HUES6 (cell line): ENCODE measurements at regions not wholly inside any gene's neighbourhood (a gene's known extent, or its start where the extent isn't known, plus 50 kb on each side); places are given as distances from the start of the nearest gene placed in this dataset.

Source experiments
- H3K27ac ChIP-seq: 2 replicates; pipeline ENCODE4 v1.7.0; 2013; ENCODE audit warnings: low read depth, mild to moderate bottlenecking, low read length, inconsistent platforms
- H3K27me3 ChIP-seq: 2 replicates; pipeline ENCODE4 v1.6.1; 2013; ENCODE audit warnings: low read length; ENCODE audit not compliant: control insufficient read depth, insufficient read depth
- H3K36me3 ChIP-seq: 2 replicates; pipeline ENCODE4 v1.6.1; 2013; ENCODE audit warnings: low read length; ENCODE audit not compliant: control insufficient read depth, insufficient read depth
- H3K4me1 ChIP-seq: 2 replicates; pipeline ENCODE4 v1.6.1; 2013; ENCODE audit warnings: low read length; ENCODE audit not compliant: control insufficient read depth, insufficient read depth
- H3K4me3 ChIP-seq: 2 replicates; pipeline ENCODE4 v1.5.1; 2013; ENCODE audit warnings: low read depth, low read length
- H3K9ac ChIP-seq: one replicate; pipeline ENCODE4 v1.6.1; 2013; ENCODE audit warnings: mild to moderate bottlenecking, low read length
- H3K9me3 ChIP-seq: 2 replicates; pipeline ENCODE4 v1.6.1; 2013; ENCODE audit warnings: low read depth, low read length; ENCODE audit not compliant: control insufficient read depth, insufficient read depth

GRCh38 chr4:160848901-160849760 is 1314.7 kb downstream of the FSTL5 start:
- Histone ChIP-seq H3K9ac (no peak overlapping the region), H3K9me3 (no peaks in the 10 kb centered on the region), H3K27ac (no peak overlapping the region), H3K4me1 (no peaks in the 10 kb centered on the region), H3K4me3 (no peak overlapping the region), H3K27me3 (no peaks in the 10 kb centered on the region), H3K36me3 (no peaks in the 10 kb centered on the region)

DNA sequence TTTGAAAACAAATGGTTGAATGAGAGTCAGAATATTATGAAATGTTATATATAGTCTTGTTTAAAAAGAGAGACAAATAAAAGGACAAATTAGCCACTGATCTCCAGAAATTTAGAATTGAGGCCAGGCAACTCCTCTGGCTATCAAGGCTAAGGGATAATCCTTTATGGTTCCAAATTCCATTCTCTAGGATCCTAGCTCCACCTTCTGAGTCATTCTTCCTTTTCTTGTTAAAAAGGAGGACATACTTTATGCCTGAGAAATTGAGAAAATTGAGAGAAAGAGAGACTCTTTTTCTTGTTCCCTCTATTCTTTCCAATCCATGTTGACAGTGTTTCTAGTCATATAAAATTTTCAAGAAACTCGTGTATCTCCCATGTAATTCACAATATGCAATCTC is 1299.5 kb downstream of the FSTL5 start:
- no peaks in the 10 kb centered on the region for H3K36me3 ChIP-seq
- H3K4me3 ChIP-seq: no peak overlapping the region

GRCh38 chr4:160869899-160870298 is 1293.9 kb downstream of the FSTL5 start:
- Histone ChIP-seq H3K9ac (no peak overlapping the region), H3K9me3 (no peaks in the 10 kb centered on the region), H3K27ac (no peak overlapping the region), H3K4me3 (no peak overlapping the region), H3K27me3 (no peaks in the 10 kb centered on the region), H3K36me3 (no peaks in the 10 kb centered on the region), H3K4me1 (no peaks in the 10 kb centered on the region)

More for the DNA sequence above, 1299.5 kb downstream of the FSTL5 start:
- H3K4me1 ChIP-seq: no peaks in the 10 kb centered on the region
- H3K9me3 ChIP-seq: no peaks in the 10 kb centered on the region
- H3K27ac ChIP-seq: no peak overlapping the region
- H3K9ac ChIP-seq: no peak overlapping the region
- H3K27me3 ChIP-seq: no peaks in the 10 kb centered on the region

DNA sequence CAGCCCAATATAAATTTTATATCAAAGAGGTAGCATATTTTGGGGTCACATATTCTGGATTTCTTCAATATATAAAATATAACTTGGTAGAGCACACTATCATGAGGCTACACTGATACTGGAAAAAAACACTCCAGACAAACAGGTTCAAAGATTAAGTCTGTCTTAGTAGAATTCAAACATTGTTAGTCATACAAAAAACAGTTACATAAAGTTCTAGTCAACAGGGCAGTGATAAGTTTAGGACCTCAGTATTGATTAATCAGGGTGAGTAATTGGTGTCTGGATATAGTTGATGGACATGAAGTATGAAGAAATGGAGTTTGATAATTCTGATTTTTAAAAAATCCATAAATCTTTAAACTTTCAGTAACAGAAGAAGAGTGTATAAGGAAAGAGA is 1291.3 kb downstream of the FSTL5 start:
- Histone ChIP-seq H3K4me3 (no peak overlapping the region), H3K27me3 (no peaks in the 10 kb centered on the region), H3K4me1 (no peaks in the 10 kb centered on the region), H3K9ac (no peak overlapping the region), H3K36me3 (no peaks in the 10 kb centered on the region), H3K27ac (no peak overlapping the region), H3K9me3 (no peaks in the 10 kb centered on the region)

DNA sequence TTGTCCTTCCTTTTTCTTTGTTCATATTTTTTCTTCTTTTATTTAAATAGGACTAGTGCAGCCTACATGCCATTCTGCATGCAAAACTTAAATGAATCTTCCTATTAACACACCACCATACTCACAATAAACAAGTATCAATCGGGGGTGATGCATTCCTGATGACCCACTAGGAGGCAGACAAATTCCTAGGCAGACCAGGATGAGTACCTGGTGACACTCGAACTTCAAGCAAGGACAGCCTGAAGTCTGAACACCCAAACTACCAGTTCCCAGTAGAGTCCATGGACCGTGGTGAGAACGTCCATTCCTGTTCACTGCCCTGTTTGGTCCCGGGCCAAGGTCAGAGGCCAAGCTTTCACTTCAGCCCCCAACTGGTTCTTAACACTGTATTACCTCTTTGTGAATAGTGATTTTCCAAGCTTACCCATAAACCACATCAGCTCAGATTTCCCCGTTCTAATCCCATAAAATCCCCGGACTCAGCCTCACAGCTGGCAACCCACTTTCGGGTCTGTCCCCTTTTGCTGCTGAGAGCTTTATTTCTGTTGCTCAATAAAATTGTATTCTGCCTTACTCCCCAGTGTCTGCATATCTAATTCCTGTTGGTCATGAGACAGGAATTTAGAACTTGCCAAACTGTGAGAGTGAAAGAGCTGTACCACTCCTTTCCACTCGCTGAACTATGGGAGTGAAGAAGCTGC is 1286.6 kb downstream of the FSTL5 start:
- Histone ChIP-seq H3K4me1 (no peaks in the 10 kb centered on the region), H3K36me3 (no peaks in the 10 kb centered on the region), H3K9ac (no peak overlapping the region), H3K4me3 (no peak overlapping the region), H3K27ac (no peak overlapping the region), H3K27me3 (no peaks in the 10 kb centered on the region), H3K9me3 (no peaks in the 10 kb centered on the region)

DNA sequence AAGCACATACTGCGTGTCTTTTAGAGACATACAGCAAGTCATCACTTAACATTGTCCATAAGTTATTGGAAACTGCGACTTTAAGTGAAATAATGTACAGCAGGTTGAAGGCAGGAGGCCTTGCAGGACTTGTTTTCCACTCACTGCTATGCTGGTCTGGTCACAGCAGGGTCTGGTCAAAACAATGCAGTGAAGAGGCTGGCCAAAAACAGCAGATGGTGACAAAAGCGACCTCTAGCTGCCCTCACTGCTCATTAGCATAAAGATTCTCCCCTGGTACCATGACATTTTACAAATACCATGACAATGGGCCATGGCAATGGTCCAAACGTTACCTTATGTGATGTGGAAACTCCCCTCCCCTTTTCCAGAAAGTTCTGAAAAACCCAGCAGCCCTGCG is 1283.6 kb downstream of the FSTL5 start:
- no peaks in the 10 kb centered on the region for H3K27me3 ChIP-seq
- no peaks in the 10 kb centered on the region for H3K4me1 ChIP-seq
- H3K9ac ChIP-seq: no peak overlapping the region
- H3K4me3 ChIP-seq: no peak overlapping the region
- H3K9me3 ChIP-seq: no peaks in the 10 kb centered on the region
- H3K36me3 ChIP-seq: no peaks in the 10 kb centered on the region
- H3K27ac ChIP-seq: no peak overlapping the region

DNA sequence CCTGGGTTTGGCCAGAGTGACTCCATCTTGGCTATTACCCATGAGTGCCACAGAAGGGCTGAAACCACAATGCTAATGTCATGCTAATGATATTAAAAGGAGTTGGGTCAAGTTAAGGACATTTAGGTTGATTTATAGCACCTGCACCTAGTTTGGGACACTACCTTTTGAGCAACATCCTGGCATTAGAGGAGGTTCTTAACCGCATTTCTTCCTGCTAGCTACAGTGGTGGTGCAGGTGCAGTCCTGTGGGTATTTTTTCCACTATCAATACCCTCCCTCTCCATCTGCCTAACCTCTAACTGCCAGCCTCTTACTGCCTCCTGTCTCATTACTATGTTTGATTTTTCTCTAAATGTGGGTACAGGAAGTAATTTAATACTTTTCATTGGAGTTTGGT is 1276.1 kb downstream of the FSTL5 start:
- peaks cover 2% of the 10 kb centered on the region; the same call in 1 of the 2 replicates for H3K9me3 ChIP-seq
- no peaks in the 10 kb centered on the region for H3K4me1 ChIP-seq
- H3K4me3 ChIP-seq: no peak overlapping the region
- no peaks in the 10 kb centered on the region for H3K27me3 ChIP-seq
- H3K27ac ChIP-seq: no peak overlapping the region
- no peaks in the 10 kb centered on the region for H3K36me3 ChIP-seq
- H3K9ac ChIP-seq: no peak overlapping the region

GRCh38 chr4:160894128-160894527 is 1269.7 kb downstream of the FSTL5 start:
- no peak overlapping the region for H3K4me3 ChIP-seq
- H3K36me3 ChIP-seq: no peaks in the 10 kb centered on the region
- H3K27ac ChIP-seq: no peak overlapping the region
- H3K9ac ChIP-seq: no peak overlapping the region
- no peaks in the 10 kb centered on the region for H3K9me3 ChIP-seq
- H3K4me1 ChIP-seq: no peaks in the 10 kb centered on the region
- no peaks in the 10 kb centered on the region for H3K27me3 ChIP-seq

DNA sequence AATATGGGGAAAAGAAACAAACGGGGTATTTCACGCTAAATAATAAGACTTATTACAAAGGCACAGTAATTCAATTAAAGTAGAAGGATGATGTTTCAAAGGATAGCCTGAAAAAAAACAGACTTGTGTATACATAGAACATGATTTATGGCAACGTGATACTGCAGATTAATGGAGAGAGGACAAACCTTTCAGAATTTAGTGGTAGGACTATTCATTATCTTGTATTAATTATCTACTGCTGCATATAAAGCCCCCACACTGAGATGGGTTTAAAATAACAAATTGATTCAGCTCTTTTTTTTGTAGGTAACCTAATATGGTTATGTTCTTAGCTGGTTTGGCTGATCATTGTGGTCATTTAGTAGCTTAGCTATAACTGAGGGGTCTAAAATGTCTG is 1269.0 kb downstream of the FSTL5 start:
- Histone ChIP-seq H3K4me3 (no peak overlapping the region), H3K27ac (no peak overlapping the region), H3K36me3 (no peaks in the 10 kb centered on the region), H3K4me1 (no peaks in the 10 kb centered on the region), H3K9me3 (no peaks in the 10 kb centered on the region), H3K9ac (no peak overlapping the region), H3K27me3 (no peaks in the 10 kb centered on the region)

- Histone ChIP-seq H3K4me1 (no peaks in the 10 kb centered on the region), H3K36me3 (no peaks in the 10 kb centered on the region), H3K9me3 (peaks cover under 1% of the 10 kb centered on the region; the same call in 1 of the 2 replicates), H3K9ac (no peak overlapping the region), H3K27me3 (no peaks in the 10 kb centered on the region), H3K4me3 (no peak overlapping the region), H3K27ac (no peak overlapping the region)
These were observed 1236.5 kb downstream of the FSTL5 start for GRCh38 chr4:160927311-160927710.

DNA sequence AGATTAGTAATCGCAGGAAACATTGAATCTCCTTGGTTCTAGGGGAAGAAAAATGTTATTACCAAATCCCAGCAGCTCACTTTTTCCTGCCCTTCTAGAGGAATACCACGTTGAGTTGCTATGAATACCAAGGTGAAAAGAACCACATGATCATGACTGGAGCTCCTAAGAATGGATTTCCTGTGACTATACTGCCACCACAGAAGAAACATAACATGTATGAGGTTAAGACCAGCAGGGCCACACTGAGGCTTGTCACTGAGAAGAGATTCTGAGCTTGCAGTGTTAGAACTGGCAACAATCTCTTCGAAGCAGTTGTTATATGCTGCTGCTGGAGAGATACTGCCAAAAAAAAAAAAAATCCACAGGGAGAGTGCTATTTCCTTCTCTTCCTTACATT is 1235.3 kb downstream of the FSTL5 start:
- H3K9ac ChIP-seq: no peak overlapping the region

More for the DNA sequence above, 1235.3 kb downstream of the FSTL5 start:
- H3K4me1 ChIP-seq: no peaks in the 10 kb centered on the region
- H3K9me3 ChIP-seq: no peaks in the 10 kb centered on the region
- H3K36me3 ChIP-seq: no peaks in the 10 kb centered on the region
- no peak overlapping the region for H3K27ac ChIP-seq
- H3K4me3 ChIP-seq: no peak overlapping the region
- H3K27me3 ChIP-seq: no peaks in the 10 kb centered on the region
